Tibial nerve (tissue), 3 donors: ENCODE measurements at regions not wholly inside any gene's neighbourhood (a gene's known extent, or its start where the extent isn't known, plus 50 kb on each side); places are given as distances from the start of the nearest gene placed in this dataset.

Experiments used
- CTCF ChIP-seq, 5 experiments: fragments of 200-600 bp in 3 of 5; fragments of 450-650 bp in 2 of 5; sonication (generic) in 3 of 5; IDR thresholded peaks; one replicate each; pipeline ENCODE4 v1.5.1; 2016 to 2019; ENCODE audit warnings: antibody characterized with exemption in 5 of 5, mild to moderate bottlenecking in 3 of 5, moderate library complexity in 2 of 5
- POLR2A ChIP-seq, 2 donors: fragments of 450-650 bp; IDR thresholded peaks; one replicate each; pipeline ENCODE4 v1.6.1; 2017; ENCODE audit warnings: antibody characterized with exemption in 2 of 2, mild to moderate bottlenecking in 2 of 2, moderate library complexity in 2 of 2

GRCh38 chr11:101743828-101744227 is 160.0 kb upstream of the TRPC6 start:
- no peak for TF ChIP-seq CTCF (IDR thresholded peaks at IDR 0.05)
- TF ChIP-seq POLR2A (IDR thresholded peaks at IDR 0.05): no peak
